GM21717 (cell line): ENCODE measurements at regions not wholly inside any gene's neighbourhood (a gene's known extent, or its start where the extent isn't known, plus 50 kb on each side); places are given as distances from the start of the nearest gene placed in this dataset.

Source experiments
- ATAC-seq: cut with Tn5 transposase; IDR thresholded peaks from one replicate; pipeline ENCODE4 v1.9.1; 2021; ENCODE audit warnings: mild to moderate bottlenecking, moderate library complexity; ENCODE audit not compliant: unreplicated experiment

DNA sequence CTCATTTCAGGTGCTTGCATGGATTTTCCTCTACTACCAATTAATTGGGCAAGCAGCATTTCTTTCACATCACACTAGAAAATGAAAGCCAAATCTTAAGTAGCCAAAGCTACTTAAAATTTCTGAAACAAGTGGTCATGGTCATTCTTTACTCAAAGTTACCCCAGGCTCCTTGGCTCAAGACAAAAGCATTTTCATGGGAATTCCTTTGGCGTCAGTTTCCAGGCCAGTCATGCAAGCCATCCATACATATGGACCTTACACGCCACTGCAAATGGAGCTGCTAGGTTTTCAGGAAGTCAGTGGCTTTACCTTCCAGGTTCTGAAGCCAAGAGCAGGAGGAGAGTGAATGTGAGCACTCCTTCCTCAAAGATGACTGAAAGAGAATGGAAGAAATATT is 83.7 kb upstream of the IL12A start:
- ATAC-seq = no peak

DNA sequence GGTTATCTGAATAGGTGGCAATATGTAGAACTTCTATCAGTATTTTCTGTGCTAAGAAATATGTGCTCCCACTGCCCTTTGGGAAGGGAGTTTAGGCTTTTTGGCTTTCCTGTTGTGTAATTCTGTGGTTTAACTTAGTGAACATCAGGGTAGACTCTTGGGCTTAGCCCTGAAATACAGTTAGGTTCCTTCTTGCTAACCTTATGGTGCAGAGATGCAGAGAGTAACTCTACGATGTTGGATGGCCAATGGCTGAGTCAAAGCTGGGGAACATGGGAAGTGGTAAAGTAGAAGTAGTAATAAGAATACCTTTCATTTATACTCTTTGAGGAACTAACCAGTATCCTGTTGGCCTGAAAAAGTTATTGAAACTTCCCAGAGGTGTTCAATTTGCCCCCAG is 80.8 kb upstream of the IL12A start:
- no peak for ATAC-seq

DNA sequence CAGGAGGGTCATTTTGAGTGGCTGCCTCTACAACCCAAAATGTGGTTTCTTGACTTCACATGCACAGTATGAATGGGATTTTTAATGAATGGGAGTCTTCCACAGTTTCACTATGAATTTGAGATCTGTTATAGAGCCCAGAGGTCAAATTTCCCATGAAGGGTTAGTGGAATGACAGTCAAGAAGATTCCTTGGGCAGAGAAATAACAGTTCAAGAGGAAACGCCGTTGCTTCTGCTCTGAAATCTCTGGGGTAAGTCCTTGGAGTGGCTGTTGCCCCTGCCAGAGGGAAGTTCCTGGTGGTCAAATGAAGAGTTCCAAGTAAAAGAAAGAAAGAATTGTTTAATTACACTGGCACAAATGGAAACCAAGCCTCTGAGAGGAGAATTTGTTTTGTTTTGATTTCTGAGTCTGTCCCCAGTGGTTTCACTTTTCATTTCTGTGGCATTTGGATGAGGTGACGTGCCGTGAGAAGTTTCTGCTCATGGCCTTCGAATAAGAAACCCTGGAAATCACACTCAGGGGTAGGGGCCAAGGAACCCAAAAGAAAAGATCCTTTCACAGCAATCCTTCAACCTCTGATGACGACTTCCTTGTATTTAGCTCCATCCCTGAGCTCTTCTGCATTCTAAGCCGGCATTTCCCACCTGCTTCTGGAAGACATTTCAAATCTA is 77.5 kb upstream of the IL12A start:
- peak; percentile 90 for ATAC-seq

DNA sequence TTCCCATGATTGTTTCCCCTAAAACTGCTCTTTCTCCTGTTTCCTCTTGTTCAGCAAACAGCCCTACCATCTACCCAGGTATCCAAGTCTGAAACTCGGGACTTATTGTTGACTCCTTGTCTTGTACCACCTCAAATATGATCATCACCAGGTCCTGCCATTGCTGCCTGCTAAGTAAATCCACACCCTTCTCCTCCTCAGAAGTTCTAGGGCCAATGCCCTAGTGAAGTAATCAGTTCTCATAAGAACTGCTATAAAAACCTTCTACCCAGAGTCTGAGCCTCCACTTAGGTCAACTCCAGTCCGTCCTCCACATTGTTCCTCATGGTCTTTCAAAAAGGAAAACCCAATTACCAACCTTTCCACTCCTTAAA is 77.0 kb upstream of the IL12A start:
- no peak for ATAC-seq

DNA sequence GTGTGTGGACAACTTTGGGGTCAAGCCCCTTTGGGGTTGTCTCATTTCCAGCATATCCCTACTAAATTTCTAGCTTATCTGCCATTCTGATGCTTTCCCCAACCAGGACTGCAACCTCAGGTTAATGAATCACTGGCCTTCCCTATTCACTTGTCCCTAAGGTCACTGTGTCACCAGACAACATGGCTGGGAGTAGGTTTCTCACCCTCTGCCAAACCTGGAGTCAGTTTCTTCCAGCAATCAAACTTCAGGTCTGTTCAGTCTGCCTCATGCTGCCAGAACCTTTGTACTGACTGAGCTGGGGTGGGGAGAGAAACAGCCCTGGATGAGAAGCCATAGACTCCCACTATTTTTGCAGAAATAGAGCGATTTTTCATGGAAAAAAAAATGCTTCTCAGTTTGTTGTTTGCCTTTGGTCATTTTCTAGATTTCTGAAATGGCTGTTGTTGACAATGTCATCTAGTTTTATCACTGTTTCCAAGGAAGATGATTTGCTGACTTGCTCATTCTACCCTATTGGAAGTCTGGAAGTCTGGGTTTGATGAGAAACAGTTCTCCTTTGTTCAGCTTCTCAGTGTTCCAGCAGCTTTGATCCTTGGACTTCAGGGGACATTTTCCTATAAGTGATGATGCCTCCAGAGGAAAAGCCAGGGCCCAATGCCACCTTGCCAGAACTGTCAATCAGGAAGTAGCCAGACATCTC is 74.8 kb upstream of the IL12A start:
- no peak for ATAC-seq

DNA sequence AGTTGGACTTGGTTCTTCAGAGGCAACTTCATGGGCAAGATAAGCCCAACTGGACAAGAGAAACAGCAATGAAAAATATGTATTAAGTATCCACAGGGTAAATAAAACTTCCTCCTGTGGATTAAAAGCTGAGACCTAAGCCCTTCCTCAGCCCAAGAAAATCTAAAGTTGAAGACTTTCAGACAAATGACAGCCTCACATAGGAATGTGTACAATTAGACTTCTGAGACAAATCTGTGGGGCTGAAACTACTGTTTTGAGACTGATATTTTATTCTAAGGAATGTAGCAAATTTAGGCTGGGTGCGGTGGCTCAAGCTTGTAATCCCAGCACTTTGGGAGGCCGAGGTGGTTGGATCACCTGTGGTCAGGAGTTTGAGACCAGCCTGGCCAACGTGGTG is 74.2 kb upstream of the IL12A start:
- no peak for ATAC-seq

DNA sequence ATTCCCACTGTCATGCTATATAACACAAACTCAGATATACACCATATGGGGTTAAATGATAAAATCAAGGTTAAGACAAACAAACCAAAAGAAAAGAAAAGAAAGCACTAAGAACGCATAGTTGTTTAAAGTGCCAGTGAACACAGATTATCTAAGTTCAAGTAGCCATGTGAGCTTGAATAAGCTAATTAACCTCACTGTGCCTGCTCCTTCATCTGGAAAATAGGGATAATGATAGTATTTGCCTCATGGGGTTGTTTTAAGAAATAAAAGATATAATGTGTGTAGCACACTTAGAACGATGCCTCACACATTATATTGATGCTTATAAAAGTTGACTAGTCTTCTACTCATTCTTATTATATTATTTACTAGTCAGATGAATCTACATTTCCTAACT is 72.6 kb upstream of the IL12A start:
- ATAC-seq = no peak

DNA sequence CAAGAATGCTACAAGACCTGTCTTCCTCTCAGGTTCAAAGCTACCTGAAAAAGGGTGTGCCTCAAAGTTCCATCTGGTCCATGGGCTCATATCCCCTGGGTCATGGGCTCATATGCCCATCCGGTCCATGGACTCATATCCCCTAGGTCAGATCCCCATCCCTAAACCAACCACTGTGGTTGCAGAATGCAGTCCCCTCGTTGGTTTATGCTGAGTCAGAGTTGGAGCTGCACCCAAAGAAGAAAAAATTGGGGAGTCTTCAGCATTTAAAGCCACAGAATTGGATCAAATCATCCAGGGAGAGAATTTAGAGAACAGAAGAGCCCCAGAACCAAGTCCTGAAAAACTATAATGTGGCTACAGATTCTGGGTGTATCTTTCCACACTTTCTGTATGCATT is 71.5 kb upstream of the IL12A start:
- no peak for ATAC-seq

DNA sequence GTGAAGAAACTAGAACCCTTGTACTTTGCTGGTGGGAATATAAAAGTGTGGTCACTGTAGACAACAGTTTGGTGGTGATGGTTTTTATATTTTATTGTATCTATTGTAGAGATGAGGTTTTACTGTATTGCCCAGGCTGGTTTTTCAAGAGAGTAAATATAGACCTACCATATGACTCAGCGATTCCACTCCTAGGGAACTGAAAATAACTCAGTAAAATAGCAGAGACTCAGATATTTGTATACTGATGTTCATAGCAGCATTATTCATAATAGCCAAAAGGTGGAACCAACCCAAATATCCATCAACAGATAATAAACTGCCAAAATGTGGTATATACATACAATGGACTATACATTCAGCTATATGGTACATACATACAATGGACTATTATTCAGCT is 68.8 kb upstream of the IL12A start:
- ATAC-seq = peak; percentile 80

DNA sequence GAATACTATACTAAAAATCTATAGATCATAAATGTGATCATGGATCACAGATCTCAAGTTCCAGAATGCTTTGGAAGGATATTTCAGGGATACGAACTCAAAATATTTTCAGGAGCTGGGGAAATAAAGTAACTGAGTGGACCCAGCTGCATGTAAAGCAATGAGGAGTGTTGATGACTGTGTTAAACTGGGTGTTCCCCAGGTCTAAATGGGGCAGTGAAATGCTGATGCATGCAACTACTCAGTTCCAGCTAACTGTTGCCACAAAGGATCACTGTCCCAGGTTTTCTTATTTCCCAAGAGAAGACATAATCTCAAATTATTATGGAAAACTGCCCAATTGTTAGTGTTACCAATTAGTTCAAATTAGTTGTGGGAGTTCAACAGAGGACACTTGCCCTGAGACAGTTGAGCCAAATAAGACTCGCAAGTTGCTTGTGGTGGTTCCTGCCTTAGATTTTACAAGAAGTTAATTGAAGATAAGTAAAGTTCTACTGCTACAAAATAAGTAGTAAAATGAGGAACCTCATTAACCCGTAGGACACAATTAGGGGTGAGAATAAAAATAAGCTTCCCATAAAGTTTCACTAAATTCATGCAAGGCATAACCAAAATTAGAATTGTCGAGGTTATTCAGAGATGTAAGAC is 66.3 kb upstream of the IL12A start:
- no peak for ATAC-seq

DNA sequence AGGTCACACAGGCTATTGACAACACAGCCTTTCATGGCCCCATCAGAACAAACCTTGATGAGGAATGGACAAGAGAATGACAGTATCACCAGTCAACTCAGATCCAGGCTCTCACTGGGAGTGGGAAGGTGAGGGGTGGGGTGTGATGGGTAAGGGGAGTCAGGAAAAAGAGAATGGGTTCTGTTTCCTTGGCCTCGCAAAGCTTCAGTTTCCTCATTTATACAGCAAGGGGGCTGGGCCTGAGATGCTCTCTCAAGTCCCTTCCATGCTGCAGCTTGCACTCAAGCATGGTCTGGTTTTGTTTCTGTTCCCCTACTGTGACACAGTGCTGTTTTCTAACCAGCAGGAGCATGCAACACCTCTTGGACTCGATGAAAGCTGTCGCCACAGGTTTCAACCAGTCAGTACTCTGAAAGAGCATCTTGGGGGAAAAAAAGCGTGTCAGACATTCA is 65.7 kb upstream of the IL12A start:
- peak; percentile 93 for ATAC-seq

DNA sequence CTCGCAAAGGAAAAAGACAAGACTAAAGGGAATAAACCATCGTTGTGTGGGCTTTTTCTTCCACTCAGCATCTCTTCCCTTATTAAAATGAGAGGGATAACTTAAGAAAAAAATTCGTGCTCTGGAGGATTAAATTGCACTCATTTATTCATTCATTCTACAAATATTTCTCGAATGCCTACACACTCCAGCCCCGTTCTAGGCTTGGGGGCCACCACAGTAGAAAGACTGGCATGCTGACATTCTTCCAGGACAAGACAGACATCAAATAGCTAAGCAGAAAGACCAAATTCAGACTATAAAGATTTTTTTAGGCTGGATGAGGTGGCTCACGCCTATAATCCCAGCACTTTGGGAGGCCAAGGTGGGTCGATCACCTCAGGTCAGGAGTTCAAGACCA is 65.3 kb upstream of the IL12A start:
- ATAC-seq = no peak

DNA sequence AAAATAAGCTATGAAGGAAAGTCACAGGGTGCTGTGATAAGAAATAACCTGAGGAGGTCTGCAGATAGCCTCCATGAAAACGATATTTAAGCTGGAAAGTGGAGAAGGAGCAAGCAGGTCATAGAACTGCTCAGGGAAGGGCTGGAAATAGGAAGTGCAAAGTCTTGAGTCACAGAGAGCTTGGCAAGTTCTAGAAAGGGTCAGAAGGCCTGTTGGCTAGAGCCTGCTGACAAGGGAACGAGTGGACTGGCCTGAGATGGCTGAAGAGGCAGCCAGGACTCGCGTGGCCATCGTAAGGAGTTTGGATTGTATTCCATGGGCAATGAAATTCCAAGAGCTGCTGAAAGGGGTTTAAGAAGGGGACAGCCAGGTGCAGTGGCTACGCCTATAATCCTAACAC is 64.7 kb upstream of the IL12A start:
- no peak for ATAC-seq

DNA sequence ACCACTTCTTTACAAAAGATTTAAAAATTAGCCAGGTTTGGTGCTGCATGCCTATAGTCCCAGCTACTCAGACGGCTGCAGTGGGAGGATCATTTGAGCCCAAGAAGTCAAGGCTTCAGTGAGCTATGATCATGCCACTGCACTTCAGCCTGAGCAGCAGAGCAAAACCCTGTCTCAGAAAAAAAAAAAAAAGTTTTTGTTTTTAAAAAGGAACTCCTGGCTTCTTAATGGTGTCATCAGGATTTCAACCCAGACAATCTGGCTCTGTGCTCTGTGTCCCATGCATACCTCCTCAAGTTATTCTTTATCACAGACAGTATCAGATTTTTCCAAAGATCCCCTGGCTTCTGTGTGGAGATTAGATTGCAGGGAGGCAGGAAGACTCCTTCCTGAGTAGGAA is 64.2 kb upstream of the IL12A start:
- ATAC-seq = no peak

DNA sequence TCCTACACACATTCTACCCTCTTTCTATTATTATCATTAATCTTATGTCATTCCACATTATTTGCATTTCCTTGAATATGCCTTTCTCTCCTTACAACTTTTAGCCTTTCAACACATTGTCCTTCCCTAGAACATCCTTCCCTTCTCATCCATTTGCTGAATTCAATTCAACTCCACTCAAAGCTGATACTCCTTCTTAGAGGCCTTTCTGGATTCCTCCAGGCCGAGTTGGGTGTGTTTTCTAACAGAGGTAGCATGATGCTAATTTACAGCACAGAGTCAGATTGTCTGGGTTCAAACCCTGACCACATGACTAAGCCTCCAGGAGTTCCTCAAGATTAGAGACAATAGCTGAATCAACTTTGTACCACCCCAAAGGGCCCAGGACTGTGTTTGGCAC is 63.4 kb upstream of the IL12A start:
- ATAC-seq = no peak

DNA sequence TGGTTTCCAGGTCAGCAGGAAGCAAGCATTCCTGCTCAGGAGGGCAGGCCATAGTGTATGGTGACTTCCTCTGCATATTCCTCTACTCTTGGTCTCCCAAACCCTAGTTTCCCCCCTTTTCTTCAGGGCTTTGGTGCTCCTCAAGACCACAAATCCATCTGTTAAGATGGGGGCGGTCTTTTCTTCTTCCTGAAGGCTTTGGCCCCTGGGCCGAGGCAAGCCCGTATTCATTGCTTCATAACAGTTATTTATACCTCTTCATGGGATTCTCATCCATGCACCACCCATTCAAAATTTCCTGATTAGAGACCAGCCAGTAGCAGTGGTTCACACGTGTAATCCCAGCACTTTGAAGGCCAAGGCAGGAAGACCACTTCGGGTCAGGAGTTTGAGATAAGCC is 62.1 kb upstream of the IL12A start:
- no peak for ATAC-seq

DNA sequence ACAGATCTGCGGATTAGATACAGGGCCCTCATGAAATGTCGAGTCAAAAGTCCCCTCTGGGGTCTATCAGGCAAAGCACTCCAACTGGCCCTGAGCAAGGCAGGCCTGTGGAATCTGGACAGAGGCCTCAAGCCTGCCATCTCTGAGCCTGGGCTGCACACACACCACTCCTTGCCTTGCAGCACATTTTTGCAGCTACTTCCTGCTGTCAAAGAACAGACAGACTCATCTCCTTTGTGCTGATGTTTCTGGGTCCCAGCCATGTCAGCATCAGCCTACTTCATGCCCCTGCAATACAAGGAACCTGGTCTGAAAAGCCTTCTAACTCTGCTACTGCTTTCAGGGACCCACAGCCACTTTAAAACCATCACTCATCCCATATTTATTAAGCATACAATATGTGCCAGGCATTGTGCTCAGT is 60.6 kb upstream of the IL12A start:
- ATAC-seq = no peak

DNA sequence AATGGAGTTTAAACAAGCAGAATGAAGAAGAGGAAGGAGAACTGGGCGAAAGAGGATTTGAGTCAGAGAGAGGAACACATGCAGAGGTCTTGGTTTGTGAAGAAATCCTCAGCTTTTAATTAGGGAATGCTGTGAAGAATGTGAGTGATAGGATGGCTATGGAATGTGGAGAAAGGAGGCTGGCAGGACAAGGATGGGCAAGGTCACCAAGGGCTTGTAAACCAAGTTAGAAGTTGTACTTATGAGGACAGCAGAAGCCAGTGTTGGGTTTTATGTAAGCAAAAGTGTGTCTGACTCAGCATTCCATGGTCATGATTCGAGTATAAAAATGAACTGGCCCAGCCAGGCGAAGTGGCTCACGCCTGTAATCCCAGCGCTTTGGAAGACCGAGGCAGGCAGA is 60.0 kb upstream of the IL12A start:
- ATAC-seq = no peak

DNA sequence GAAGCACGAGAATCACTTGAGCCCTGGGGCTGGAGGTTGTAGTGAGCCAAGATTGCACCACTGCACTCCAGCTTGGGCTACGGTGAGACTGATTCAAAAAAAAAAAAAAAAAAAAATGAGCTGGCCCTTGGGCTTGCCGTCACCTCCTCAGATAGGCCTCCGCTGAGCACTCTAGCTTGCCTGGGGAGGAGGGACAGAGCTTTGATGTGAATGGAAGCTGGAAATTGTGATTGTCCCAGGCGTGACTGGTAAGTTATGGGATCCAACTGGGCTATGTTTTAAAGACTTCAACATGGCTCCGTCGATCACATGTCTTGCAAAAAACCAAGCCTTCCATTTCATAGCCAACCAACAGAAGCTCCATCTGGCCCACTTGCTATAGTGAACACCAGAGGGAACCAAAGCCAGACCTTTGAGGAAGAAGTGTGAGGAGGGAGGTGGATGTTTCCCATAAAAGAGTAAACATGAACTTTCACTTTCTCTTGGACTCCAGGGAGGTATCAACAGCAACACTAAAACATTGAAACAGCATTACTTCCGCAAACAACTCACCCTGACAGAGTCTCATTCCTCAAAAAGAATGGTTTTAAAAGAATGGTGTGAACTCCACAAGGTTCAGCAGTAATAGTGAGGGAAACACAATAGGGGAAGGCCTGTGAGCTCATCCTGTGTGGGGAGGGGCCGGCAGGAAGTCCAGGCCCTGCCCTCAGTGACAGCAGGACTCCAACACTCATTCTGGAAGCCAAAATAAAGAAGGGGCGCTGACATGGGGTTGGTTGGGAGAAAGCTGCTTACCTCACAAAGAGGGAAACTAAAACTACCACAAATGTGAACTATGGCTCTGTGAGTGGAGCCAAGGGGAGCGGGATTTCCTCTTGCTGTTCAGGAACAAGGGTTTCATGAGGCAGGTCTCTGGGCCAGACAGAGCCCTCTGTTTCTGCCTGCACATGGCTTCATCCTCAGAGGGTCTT is 59.2 kb upstream of the IL12A start:
- ATAC-seq = peak; percentile 77

DNA sequence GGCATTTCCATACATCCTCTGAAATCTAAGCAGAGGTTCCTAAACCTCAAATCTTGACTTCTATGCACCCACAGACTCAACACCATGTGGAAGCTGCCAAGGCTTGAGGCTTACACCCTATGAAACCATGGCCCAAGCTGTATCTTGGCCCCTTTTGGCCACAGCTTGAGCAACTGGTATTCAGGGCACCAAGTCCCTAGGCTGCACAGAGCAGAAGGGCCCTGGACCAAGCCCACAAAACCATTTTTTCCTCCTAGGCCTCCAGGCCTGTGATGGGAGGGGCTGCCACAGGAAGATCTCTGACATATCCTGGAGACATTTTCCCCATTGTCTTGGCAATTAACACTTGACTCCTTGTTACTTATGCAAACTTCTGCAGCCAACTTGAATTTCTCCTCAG is 54.4 kb upstream of the IL12A start:
- no peak for ATAC-seq

DNA sequence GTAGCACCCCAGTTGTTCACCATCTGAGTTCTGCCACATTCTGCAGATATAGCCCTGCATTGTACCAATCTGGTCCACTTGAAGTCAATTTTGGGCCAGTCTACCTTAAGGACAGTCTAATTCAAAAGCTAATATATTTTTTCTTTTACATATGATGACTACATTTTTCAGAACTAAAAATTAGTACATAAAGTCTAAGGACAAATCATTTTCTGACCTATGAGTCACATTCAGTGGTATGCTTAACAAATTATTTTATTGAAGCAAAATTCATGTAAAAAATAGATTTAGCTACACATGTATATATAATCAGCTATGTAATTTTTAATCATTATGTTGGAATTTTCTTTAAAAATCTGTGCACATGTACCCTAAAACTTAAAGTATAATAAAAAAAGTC is 52.1 kb upstream of the IL12A start:
- ATAC-seq = no peak
